ENCODE measurements at regions not wholly inside any gene's neighbourhood (a gene's known extent, or its start where the extent isn't known, plus 50 kb on each side); places are given as distances from the start of the nearest gene placed in this dataset.

DNA sequence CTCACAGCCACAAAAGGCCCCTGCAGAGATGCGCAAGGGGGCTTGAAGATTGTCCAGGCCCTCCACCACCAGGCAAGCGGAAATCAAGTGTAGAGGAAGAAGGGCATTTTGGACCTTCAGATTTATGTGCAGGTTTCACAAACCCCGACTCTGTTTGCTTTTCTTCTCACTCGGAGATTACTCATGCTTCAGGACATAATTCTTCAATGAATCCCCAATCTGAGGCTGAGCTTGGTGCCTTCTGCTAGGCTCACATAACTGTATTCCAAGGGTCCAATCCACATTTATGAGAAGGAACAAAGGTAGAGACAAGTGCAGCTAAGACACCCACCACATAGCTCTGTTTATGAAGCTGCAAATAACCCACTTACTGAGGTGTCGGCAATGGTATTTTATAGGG lies 50.6 kb upstream of the NMNAT3 start (continued):
- TF ChIP-seq ELF1 (IDR thresholded peaks at IDR 0.05; ENCODE audit: borderline replicate concordance, low read depth): no peak

Data from HCT116 (cell line).